Right renal cortex interstitium (tissue), 3 donors: ENCODE measurements at regions not wholly inside any gene's neighbourhood (a gene's known extent, or its start where the extent isn't known, plus 50 kb on each side); places are given as distances from the start of the nearest gene placed in this dataset.

ENCODE experiments used
- DNase-seq, 3 donors: peaks; one replicate each; pipeline ENCODE4 v3.0.0-alpha.2; 2013; ENCODE audit warnings: low read depth in 3 of 3, low spot score in 2 of 3

DNA sequence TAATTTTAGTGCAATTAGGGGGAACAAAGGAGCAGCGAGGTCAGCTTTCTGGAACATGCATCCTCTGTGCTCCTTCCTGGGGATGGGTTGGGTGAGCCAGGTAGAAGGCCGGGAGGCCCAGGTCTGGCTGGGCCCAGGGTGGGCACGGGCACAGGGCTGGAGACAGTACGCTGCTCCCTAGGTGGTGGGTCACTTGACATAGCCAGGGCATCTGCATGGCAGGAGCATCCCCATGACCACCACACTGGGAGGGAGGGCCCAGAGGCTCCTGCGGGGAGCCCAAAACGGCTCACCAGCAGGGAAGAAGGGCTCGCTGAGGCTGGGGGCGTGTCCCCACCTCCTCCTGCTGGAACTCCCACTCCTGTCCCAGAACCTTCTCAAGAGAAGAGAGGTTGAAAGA is 216.8 kb downstream of the NXNL2 start:
- DNase-seq = no peak

DNA sequence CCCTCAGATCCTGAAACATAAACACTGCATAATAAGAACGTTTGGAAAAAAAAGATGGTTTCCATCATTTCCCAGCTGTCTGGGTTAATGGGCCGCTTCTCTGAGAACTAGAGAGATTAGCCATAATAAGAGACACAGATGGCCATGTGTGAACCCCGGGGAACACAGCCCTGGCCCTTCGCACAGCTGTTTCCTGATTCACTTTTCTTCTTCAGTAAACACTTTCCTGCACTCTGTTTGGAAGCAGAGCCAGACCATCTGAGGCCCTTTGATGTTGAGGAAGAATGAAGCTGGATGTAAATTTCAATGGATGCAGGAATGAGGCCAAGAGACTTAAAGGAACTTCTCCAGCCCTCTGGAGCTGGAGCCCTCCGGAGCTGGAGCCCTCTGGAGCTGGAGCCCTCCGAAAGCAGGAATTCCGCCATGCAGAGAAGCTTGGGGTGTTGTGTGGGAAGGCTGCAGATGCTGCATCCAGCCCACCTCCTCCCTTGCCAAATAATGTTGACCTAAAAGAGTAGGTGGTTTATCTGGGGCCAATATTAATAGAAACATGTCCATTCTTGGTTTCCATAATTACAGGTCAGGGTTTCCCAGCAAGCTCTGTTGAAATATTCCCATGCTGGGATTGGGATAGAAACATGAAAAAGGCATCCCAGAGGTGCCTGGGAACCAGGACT is 218.9 kb downstream of the NXNL2 start:
- no peak for DNase-seq

DNA sequence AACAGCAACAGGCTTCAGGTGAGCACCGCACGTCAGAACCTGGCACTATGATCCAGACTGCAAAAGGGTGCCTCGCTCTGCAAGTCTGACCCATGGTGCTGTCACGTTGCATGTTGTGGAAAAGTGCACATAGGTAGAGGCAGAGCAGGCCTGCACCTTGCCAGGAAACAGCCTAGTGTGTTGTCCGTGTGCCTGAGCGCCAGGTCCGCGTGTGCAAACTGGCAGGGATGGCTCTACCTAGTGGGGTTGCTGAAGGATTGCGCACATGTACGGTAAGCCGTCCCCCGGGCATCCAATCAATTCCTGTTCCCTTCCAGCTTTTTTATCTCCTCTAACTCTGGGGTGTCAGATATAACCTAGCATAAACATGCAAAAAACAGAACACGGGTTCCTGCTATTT is 219.5 kb downstream of the NXNL2 start:
- no peak for DNase-seq

DNA sequence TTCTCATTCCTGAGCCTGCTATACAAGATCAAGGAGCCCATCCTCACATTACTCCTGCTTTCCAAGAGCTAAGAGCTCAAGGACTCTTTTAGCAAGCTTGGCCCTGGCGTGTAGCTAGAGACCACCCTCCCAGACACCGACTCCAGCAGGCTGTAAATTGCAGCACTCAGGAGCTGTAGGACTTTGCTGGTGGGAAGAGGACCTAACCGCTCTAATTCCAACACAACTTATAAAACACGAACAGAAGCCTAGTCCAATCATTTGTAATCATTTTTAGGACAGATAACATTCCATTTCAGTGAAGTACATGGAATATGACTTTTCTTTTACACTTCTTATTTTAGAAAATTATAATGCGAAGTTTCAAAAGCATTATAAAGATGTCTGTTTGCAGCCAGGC is 219.9 kb downstream of the NXNL2 start:
- DNase-seq = no peak

DNA sequence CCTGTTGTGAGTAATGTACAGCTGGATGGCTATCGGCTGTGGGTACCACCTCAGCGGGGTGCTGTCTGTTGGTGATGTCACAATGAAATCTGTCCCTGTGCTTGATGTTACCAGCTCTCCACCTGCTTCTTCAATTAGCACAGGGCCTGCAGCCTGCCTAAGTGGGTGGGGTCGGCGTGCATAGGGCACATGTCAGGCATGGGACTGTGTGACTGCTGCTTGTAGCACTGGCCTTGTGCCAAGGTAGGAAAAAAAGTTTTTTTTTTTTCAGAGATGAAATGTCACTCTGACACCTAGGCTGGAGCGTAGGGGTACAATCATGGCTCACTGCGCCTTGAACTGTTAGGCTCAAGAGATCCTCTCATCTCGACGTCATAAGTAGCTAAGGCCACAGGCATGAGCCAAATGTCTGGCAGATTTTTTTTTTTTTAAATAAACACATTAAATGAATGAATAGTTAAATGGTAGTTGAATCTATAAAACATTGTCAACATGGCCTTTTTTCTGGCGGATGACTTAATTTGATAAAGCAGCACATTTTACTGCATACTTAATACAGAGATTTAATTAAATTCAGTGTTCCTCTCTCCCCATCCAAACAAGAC is 222.5 kb downstream of the NXNL2 start:
- no peak for DNase-seq

DNA sequence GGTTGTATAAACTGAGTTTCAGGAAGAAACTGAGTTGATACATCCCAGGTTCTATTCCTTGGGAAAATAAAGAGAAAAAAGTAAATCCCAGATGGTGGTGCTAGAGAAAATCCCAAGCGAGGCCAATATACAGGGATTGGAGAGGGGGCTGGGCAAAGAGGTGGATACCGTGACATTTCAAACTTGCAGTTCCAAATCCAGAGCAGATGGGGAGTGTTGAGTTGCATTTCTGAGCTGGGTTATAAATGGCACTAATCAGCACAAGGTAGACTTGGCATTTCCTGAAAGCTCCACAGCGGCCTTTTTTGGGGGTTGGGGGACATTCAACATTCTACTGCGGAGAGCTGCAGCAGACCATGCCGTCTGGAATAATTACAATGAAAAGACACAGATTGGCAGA is 224.4 kb downstream of the NXNL2 start:
- no peak for DNase-seq

DNA sequence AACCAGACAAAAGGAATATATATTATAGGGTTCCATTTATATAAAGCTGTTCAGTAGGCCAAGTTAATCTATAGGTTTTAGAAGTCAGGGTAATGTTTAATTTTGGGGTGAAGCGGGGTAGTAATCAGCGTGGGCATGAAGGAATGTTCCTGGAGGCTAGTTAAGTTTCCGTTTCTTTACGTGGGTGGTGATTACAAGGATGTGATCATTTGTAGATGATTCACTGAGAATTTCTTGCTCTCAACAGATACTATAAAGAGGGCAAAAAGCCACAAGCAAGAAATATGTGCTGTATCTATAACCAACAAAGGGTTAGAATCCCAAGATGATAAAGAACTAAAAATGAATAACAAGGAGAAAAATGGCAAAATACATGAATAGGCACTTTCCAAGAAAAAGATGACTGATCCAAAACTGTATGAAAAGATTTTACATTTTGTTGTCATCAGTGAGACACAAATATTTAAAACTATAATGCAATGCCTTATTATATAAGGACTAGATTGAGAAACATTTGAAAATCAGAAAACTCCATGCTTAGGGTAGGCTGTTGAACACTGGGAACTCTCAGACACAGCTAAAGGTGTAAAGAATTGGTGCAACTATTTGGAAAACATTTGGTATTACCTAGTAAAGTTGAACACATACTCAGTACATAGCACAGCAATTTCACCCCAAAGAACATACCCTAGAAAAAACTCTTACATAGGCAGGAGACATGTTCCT is 224.3 kb upstream of the S1PR3 start:
- DNase-seq = no peak

DNA sequence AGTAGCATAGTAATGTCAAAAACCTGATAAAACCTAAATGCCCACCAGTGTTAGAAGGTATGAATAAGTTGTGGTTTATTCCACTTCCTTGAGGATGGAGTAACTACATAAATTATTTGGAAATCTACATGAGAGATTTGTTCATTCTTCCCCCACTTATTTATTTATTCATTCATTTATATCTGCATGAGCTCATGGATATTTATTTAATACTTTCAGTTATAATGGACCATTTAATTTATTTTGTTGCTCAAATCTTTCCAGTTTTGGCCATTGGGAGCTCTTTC is 223.8 kb upstream of the S1PR3 start:
- DNase-seq = no peak

DNA sequence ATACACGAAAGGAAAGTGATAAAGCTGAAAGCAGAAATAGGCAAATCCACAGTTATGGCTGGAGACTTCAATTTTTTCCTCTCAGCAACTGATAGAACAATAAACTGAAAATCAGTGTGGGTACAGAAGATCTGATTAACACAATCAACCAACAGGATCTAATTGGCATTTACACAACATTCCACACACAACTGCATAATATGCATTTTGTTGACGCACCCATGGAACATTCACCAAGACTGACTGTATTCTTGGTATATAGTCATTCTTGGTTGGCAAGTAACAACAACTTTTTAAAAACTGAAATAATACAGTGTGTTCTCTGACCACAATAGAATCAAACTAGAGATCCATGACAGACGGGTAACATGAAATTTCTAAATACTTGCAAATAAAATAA is 218.7 kb upstream of the S1PR3 start:
- no peak for DNase-seq

DNA sequence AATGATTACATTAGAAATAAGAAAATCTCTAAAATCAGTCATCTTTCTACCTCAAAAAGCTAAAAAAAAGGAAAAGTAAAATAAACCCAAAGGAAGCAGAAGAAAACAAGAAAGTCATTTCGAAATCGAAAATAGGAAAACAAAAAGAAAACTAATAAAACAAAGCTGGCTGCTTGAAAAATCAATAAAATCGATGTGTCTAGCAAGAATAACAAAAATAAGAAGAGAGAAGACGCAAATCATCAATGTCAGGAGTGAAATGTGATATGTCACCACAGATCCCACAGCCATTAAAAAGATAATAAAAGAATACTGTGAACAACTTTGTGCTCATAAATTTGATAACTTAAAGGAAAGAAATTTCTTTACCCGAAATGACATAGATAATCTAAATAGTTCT is 218.1 kb upstream of the S1PR3 start:
- no peak for DNase-seq

DNA sequence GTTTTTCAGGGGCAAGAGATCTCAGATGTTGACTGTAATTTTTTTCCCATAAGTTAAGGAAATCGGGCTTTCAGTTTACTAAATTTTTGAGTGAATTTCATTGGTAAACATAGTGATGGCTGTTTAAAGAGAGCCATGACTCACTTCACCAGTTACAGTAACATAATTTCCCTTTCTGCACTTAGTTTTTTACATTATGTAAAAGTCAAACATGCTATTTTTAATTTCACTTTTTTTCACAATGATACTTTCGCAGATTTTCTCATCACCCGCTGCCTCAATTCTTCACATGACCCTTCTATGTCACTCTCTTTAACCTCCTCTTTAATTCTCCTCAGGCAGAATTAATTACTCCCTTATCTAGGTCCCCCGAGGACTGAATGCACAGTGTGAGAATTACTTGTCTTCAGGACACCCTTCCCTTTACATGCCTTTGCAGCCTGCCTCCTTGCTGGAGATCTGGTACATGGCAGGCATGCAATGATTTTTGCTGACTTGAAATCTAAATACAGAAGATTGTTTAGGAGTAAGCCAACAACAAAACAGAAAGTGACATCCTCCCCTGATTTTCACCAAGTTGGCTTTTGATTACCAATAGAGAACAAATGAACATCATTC is 217.5 kb upstream of the S1PR3 start:
- DNase-seq = no peak

DNA sequence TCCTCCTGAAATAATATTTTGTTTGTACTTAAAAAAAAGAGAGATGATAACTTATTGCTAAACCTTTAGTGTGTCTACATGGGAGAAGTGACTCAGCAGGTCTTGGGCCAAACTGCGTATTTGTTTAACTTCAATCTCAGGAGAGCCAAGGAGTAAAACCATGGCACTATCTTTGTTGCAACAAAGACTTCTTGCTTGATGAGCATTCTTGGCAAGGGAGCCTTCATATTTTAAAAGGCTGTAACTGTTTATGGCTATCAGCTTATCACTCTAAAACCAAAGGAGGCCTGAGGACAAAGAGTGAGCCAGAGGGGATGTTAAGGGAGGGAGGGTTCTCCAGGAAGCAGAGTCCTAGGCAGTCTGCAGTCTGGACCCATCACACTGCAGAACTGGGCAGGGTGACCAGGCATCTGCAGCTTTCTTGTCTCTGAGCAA is 216.2 kb upstream of the S1PR3 start:
- DNase-seq = no peak

DNA sequence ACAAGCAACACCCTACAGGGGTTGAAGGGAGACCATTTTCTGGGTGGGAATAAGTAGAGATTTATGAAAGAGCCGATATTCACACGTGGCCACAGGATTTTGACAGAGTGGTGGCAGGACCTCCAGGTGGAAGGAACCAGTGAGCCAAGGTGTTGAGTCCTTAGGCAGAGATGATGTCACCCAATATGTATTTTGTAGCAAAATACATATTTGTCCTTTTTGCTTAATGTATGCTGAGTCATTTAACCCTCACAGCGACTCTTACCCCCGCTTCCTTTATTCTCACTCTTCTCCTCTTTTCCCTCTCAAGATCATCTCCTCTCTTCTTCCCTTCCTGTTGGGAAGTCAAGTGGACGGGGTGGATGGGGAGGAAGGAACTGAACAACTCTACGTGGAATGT is 215.7 kb upstream of the S1PR3 start:
- DNase-seq = no peak

DNA sequence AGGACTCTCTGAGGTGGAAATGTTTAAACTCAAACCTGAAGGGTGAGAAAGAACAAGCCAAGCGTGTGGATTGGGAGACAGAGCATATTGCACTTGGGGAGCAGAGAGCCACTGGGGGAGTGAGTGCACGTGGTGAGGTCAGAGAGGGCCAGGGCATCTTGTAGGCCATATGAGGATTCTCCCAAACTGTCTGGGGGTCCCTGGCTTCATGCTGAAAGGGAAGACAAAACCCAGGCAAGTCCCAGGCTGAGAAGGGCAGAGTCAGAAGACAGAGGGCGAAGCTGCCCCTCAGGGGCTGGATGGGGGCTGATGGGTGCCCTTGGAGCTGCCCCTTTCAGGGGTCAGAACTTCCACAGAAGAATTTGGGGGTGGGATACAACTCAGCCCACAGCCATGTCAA is 215.3 kb upstream of the S1PR3 start:
- DNase-seq = no peak

DNA sequence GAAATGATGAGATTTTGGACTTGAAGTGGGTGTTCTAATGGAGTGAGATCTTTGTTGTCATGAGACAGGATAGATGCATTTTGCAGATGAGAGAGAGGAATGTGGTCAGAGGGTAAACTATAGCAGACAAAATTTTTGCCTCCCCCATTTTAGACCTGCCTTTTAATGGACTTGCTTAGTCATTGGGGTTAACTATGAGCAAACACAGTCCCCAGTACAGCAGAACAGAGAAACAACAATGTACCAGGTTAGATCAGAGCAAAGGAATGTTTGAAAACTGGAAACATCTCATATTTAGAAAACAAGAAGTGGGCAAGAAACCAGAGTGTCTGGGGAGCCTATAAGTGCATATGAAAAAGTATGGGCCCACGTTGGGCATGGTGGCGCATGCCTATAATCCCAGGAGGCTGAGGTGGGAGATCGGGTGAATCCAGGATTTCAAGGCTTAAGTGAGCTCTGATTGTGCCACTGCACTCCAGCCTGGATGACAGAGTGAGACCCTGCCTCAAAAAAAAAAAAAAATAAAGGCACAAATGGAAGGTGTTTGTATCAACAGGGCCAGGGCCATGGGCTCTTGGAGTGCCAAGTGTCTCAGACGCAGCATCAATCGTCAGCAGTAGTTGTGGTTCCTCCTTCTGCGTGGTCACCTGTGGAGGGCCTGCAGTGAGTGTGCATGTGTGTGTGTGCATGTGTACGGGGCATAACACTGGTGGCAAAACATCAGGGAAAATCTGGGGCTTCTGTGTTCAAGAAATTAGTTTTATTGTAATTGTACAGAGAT is 214.4 kb upstream of the S1PR3 start:
- no peak for DNase-seq

DNA sequence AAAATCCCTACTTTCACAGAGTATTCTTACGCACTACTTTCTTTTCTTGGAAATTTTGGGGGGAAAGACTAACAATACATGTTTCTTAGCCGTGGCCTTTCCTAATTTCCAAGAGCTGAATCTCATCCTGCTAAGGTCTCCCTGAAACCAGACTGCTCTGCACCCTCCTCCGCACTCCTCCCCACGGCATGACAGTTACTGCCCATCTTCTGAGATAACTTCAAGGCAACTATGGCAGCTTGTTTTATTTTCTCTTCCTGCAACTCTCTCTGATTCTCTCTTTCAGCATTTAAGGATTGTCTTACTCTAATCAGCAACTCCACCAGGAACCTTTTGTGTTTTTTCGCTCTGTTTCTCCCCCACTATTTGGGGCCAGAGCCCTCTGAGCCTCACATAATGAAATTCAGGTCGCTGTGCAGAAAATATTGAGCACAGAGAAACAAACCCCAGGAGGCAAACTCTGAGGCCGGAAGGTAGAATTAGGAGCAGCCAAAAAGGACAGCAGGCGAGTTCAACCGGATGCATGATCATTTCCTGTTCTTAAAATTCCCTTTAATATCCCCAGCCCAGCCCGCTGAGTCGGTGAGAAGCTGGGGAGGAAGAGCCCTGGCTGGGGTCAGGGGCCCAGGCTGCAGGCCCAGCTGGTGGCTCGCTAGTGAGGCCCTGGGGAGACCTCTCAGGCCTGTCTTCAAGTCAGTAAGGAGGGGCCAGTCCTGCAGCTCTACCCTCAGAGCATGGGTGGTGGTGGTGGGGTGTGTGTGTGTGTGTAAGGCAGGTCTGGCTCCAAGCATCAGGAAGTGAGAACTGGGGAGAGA is 213.6 kb upstream of the S1PR3 start:
- DNase-seq = peak in 1 of 3 donors; percentile 65

DNA sequence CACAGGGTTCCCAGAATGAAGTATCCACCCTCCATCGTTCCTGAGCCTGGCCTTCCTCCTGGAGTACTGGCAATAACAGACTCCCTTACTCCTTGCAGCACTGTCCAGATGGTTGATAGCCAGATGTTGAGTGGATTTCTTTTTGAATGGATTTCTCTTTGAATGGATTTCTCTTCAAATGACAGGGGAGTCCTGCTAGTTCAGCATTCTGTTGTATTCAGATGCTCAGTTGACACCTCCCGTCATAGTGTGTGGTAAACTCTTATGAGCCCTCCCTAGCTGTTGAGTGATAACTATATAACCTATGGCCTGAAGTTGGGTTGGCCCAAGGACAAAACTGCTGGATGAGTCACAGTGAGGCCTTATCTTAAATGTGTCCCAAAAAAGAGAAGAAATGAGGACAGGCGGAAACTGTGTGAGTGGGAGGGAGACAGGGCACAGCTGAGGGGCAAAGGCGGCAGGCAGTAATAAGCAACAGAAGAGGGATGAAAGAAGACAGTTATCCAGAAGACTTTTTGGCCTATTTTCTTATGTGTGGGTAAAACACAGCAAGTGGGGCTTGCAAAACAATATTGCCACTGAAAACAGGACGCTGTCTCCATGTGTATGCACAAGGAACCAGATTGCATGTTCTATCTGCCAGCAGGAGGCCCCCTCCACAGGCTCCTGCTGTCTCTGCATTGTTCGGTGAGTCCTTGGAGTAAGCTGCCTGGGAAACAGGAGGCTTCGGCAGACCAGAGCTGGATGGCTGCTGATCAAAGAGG is 209.5 kb upstream of the S1PR3 start:
- no peak for DNase-seq

DNA sequence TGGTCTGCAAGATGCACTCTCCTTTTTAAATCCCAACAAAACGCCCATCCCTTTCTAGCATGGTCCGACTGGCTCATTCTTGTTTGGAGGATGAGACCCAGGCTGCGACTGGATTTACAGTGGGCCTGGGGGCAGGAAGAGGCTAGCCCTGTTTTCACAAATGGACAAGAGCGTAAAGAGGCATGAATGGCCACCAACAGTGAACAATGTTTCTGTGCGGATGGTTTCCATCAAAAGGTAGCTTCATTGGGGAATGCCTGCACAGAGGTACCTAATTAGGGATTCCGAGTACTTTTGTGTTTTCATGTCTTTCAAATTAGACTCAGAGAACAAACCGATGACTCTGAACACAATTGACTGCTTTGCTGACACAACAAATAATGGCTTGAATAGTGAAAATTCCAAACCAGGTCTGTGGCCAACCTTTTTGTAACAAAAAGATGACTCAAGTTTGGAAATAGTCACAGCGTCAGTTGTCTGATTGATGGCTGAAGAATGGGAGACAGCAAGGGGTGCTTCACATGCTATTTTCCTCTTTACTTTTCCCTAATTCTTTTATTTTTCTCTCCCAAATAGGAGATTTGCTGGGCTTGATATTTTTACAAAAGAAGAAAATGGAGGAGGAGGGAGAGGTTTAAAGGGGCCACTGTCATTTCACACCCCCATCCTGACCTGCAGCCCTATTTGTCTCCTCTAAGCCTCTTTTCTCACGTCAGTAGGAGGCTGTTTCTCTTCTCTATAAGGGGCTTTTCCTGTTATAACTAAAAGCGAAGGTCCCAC is 208.1 kb upstream of the S1PR3 start:
- no peak for DNase-seq

DNA sequence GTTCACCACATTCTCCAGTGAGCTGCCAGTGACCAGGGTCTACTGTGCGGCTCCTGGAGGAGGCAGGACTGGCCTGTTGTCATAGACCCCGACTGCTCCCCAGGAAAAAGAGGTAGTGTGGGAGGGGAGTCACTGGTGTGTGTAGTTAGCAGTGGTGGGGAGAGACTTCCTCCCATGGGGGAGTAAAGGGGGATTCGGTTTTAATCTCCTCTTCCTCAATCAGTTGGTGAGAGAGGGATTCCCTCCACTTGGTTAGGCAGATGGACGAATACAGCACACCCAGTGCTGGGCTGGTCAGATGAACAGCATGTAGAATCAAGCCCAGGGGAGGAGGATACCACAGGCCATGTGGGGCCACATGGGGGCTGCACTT is 207.6 kb upstream of the S1PR3 start:
- no peak for DNase-seq
